ENCODE measurements at regions not wholly inside any gene's neighbourhood (a gene's known extent, or its start where the extent isn't known, plus 50 kb on each side); places are given as distances from the start of the nearest gene placed in this dataset.

GRCh38 chr2:4539121-4539520, 835.7 kb downstream of the DCDC2C start (continued):
- TF ChIP-seq TBL1XR1 (IDR thresholded peaks at IDR 0.05; ENCODE audit: low read depth, low read length) (no peak), E2F8 (IDR thresholded peaks at IDR 0.05; ENCODE audit: low read depth, partially characterized antibody) (no peak), SUPT20H (IDR thresholded peaks at IDR 0.05; ENCODE audit: borderline replicate concordance, control insufficient read depth, low read depth, low read length) (no peak), RELB (IDR thresholded peaks at IDR 0.05; ENCODE audit: low read depth) (no peak), ZSCAN29 (IDR thresholded peaks at IDR 0.05) (no peak)
- TF ChIP-seq, protein P1, sequence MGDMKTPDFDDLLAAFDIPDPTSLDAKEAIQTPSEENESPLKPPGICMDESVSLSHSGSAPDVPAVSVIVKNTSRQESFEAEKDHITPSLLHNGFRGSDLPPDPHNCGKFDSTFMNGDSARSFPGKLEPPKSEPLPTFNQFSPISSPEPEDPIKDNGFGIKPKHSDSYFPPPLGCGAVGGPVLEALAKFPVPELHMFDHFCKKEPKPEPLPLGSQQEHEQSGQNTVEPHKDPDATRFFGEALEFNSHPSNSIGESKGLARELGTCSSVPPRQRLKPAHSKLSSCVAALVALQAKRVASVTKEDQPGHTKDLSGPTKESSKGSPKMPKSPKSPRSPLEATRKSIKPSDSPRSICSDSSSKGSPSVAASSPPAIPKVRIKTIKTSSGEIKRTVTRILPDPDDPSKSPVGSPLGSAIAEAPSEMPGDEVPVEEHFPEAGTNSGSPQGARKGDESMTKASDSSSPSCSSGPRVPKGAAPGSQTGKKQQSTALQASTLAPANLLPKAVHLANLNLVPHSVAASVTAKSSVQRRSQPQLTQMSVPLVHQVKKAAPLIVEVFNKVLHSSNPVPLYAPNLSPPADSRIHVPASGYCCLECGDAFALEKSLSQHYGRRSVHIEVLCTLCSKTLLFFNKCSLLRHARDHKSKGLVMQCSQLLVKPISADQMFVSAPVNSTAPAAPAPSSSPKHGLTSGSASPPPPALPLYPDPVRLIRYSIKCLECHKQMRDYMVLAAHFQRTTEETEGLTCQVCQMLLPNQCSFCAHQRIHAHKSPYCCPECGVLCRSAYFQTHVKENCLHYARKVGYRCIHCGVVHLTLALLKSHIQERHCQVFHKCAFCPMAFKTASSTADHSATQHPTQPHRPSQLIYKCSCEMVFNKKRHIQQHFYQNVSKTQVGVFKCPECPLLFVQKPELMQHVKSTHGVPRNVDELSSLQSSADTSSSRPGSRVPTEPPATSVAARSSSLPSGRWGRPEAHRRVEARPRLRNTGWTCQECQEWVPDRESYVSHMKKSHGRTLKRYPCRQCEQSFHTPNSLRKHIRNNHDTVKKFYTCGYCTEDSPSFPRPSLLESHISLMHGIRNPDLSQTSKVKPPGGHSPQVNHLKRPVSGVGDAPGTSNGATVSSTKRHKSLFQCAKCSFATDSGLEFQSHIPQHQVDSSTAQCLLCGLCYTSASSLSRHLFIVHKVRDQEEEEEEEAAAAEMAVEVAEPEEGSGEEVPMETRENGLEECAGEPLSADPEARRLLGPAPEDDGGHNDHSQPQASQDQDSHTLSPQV (IDR thresholded peaks at IDR 0.05), result no peak

Data from GM12878 (cell line).